ENCODE measurements at regions not wholly inside any gene's neighbourhood (a gene's known extent, or its start where the extent isn't known, plus 50 kb on each side); places are given as distances from the start of the nearest gene placed in this dataset.

DNA sequence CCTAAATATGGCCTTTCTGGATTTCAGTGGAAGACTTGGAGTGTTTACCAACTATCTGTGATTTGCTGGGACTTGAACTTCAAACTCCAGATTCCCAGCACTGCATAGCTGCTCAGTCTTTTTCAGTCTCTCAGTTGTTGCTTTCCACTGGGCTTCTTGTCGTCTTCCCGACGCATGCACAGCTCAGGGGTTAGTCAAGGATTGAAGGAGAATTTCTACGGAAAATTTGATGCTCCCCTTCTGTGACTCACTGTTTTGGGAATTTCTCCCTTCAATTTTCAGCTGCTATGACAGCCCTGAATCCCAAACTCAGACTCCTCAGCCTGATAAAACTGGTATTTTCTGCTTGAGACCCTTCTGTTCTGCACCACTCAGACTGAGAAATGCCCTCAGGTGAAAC is 91.7 kb downstream of the CYP26A1 start:
- TF ChIP-seq, protein P1, sequence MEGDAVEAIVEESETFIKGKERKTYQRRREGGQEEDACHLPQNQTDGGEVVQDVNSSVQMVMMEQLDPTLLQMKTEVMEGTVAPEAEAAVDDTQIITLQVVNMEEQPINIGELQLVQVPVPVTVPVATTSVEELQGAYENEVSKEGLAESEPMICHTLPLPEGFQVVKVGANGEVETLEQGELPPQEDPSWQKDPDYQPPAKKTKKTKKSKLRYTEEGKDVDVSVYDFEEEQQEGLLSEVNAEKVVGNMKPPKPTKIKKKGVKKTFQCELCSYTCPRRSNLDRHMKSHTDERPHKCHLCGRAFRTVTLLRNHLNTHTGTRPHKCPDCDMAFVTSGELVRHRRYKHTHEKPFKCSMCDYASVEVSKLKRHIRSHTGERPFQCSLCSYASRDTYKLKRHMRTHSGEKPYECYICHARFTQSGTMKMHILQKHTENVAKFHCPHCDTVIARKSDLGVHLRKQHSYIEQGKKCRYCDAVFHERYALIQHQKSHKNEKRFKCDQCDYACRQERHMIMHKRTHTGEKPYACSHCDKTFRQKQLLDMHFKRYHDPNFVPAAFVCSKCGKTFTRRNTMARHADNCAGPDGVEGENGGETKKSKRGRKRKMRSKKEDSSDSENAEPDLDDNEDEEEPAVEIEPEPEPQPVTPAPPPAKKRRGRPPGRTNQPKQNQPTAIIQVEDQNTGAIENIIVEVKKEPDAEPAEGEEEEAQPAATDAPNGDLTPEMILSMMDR (conservative IDR thresholded peaks at IDR 0.05; ENCODE audit: low read length): no peak
- TF ChIP-seq EZH2phosphoT487 (IDR thresholded peaks at IDR 0.05; ENCODE audit: borderline replicate concordance): no peak
